Neuronal stem cell (in vitro differentiated cells): ENCODE measurements at regions not wholly inside any gene's neighbourhood (a gene's known extent, or its start where the extent isn't known, plus 50 kb on each side); places are given as distances from the start of the nearest gene placed in this dataset.
A peak's percentile ranks its signal among the peaks of the same experiment; 100 is the strongest.

Source experiments
- DNase-seq: peaks from one replicate; pipeline ENCODE4 v3.0.0-alpha.2; 2013; ENCODE audit warnings: low spot score
- H2AFZ ChIP-seq: one replicate; pipeline ENCODE4 v1.6.1; 2013; ENCODE audit warnings: mild to moderate bottlenecking, low read length, inconsistent platforms
- H2AK5ac ChIP-seq: 2 replicates; pipeline ENCODE4 v1.6.1; 2013; ENCODE audit warnings: low read depth, mild to moderate bottlenecking, inconsistent platforms, low read length, moderate library complexity, mixed read lengths
- H2BK120ac ChIP-seq: 2 replicates; pipeline ENCODE4 v1.6.1; 2013; ENCODE audit warnings: low read depth, mild to moderate bottlenecking, inconsistent platforms, low read length, moderate library complexity, mixed read lengths
- H2BK12ac ChIP-seq: one replicate; pipeline ENCODE4 v1.6.1; 2013; ENCODE audit warnings: low read length, inconsistent platforms
- H2BK15ac ChIP-seq: 2 replicates; pipeline ENCODE4 v1.6.1; 2013; ENCODE audit warnings: mild to moderate bottlenecking, low read length, inconsistent platforms, mixed read lengths
- H2BK5ac ChIP-seq: one replicate; pipeline ENCODE4 v1.6.1; 2013; ENCODE audit warnings: inconsistent platforms, mild to moderate bottlenecking, low read length, moderate library complexity
- H3K14ac ChIP-seq: one replicate; pipeline ENCODE4 v1.6.1; 2013; ENCODE audit warnings: low read length, inconsistent platforms
- H3K18ac ChIP-seq: 2 replicates; pipeline ENCODE4 v1.6.1; 2013; ENCODE audit warnings: low read length, inconsistent platforms
- H3K23ac ChIP-seq: 2 replicates; pipeline ENCODE4 v1.6.1; 2013; ENCODE audit warnings: low read depth, mild to moderate bottlenecking, mixed read lengths, low read length, inconsistent platforms; ENCODE audit not compliant: poor library complexity
- H3K27ac ChIP-seq: replicated peaks from 3 replicates; pipeline ENCODE4 v1.5.1; 2013; ENCODE audit warnings: low read length, inconsistent platforms
- H3K27me3 ChIP-seq, 3 experiments: 2 replicates each; pipeline ENCODE4 v1.6.1; 2013; ENCODE audit warnings: low read length in 3 of 3, mild to moderate bottlenecking in 2 of 3, inconsistent platforms in 1 of 3, low read depth in 1 of 3, mixed read lengths in 1 of 3, moderate library complexity in 1 of 3; ENCODE audit not compliant: control insufficient read depth in 3 of 3, insufficient read depth in 3 of 3
- H3K36me3 ChIP-seq, 2 donors: replicated peaks in 1 of 2; 2 replicates each; pipeline ENCODE4 v1.6.1; 2013; ENCODE audit warnings: low read length in 2 of 2; ENCODE audit not compliant: control insufficient read depth in 2 of 2, insufficient read depth in 2 of 2
- H3K4ac ChIP-seq: 2 replicates; pipeline ENCODE4 v1.6.1; 2013; ENCODE audit warnings: inconsistent platforms, mild to moderate bottlenecking, low read length, moderate library complexity
- H3K4me1 ChIP-seq, 2 donors: 1 replicate in 1 of 2; 2 replicates in 1 of 2; pipeline ENCODE4 v1.6.1; 2013; ENCODE audit warnings: low read length in 2 of 2, low read depth in 1 of 2; ENCODE audit not compliant: control insufficient read depth in 2 of 2, insufficient read depth in 1 of 2
- H3K4me2 ChIP-seq: one replicate; pipeline ENCODE4 v1.6.1; 2013; ENCODE audit warnings: mild to moderate bottlenecking, low read length, inconsistent platforms; ENCODE audit not compliant: insufficient read depth, poor library complexity, severe bottlenecking
- H3K4me3 ChIP-seq, 2 donors: 2 replicates each; pipeline ENCODE4 v1.5.1; 2013; ENCODE audit warnings: low read length in 2 of 2, mild to moderate bottlenecking in 2 of 2, inconsistent platforms in 1 of 2, moderate library complexity in 1 of 2
- H3K79me1 ChIP-seq: one replicate; pipeline ENCODE4 v1.6.1; 2013; ENCODE audit warnings: low read depth, mild to moderate bottlenecking, inconsistent platforms, low read length, moderate library complexity
- H3K9ac ChIP-seq: one replicate; pipeline ENCODE4 v1.6.1; 2013; ENCODE audit warnings: mild to moderate bottlenecking, low read depth, low read length, inconsistent platforms; ENCODE audit not compliant: poor library complexity
- H3K9me3 ChIP-seq, 2 donors: replicated peaks in 1 of 2; 2 replicates each; pipeline versions ENCODE3 to v1.6.1; 2013; ENCODE audit warnings: low read length in 2 of 2, mild to moderate bottlenecking in 2 of 2, inconsistent platforms in 1 of 2, low read depth in 1 of 2, mixed read lengths in 1 of 2, moderate library complexity in 1 of 2; ENCODE audit not compliant: control insufficient read depth in 2 of 2, insufficient read depth in 1 of 2
- H4K8ac ChIP-seq: one replicate; pipeline ENCODE4 v1.6.1; 2013; ENCODE audit warnings: low read depth, mild to moderate bottlenecking, inconsistent platforms, low read length, moderate library complexity
- H4K91ac ChIP-seq: one replicate; pipeline ENCODE4 v1.6.1; 2013; ENCODE audit warnings: low read length, low read depth, mild to moderate bottlenecking, inconsistent platforms; ENCODE audit not compliant: poor library complexity
- WGBS, 2 donors: extraction: QIAGEN DNeasy Blood & Tissue Kit; methylation state at CpG; one replicate each; pipeline ENCODE4 v1.1.7; 2013; ENCODE audit warnings: missing lambda C conversion rate in 2 of 2, mixed read lengths in 1 of 2; ENCODE audit not compliant: insufficient read length in 2 of 2, insufficient replicate concordance in 1 of 2; ENCODE audit errors: extremely low coverage in 2 of 2; 5-methylcytosine and 5-hydroxymethylcytosine counted together

- Histone ChIP-seq H3K4me1 (peaks cover 3 to 24% of the 10 kb centered on the region in 2 donors), H3K4ac (no peak overlapping the region), H3K14ac (no peak overlapping the region), H3K27me3 (no peaks in the 10 kb centered on the region), H3K4me3 (no peak overlapping the region), H3K9ac (no peak overlapping the region), H3K79me1 (no peaks in the 10 kb centered on the region), H4K91ac (no peak overlapping the region), H3K9me3 (no peaks in the 10 kb centered on the region), H3K36me3 (no peaks in the 10 kb centered on the region), H2AFZ (no peak overlapping the region), H4K8ac (no peak overlapping the region), H2BK120ac (no peak overlapping the region), H3K4me2 (no peak overlapping the region), H3K23ac (no peak overlapping the region), H2BK15ac (no peak overlapping the region), H2BK12ac (no peak overlapping the region), H2AK5ac (no peak overlapping the region), H3K18ac (no peak overlapping the region), H3K27ac (no peak overlapping the region), H2BK5ac (no peak overlapping the region)
- DNase-seq: no peak
- WGBS, 2 donors: no CpG with 5 or more reads among the region's 1 CpG
Observed at GRCh38 chr3:115396801-115397200, 226.5 kb upstream of the GAP43 start.

GRCh38 chr3:115397433-115397832, 225.9 kb upstream of the GAP43 start:
- no peak for DNase-seq
- Histone ChIP-seq H3K4ac (no peak overlapping the region), H2BK12ac (no peak overlapping the region), H2BK120ac (no peak overlapping the region), H2AFZ (no peak overlapping the region), H4K8ac (no peak overlapping the region), H3K18ac (no peak overlapping the region), H3K27me3 (no peaks in the 10 kb centered on the region), H3K9ac (no peak overlapping the region), H3K4me3 (no peak overlapping the region), H4K91ac (no peak overlapping the region), H3K4me2 (no peak overlapping the region), H3K9me3 (no peaks in the 10 kb centered on the region), H2AK5ac (no peak overlapping the region), H3K4me1 (peaks cover 3 to 24% of the 10 kb centered on the region in 2 donors), H3K23ac (no peak overlapping the region), H3K79me1 (no peaks in the 10 kb centered on the region), H3K14ac (no peak overlapping the region), H2BK5ac (no peak overlapping the region), H3K27ac (no peak overlapping the region), H2BK15ac (no peak overlapping the region), H3K36me3 (no peaks in the 10 kb centered on the region)
- WGBS, 2 donors: no CpG with 5 or more reads among the region's 1 CpG

- no peak overlapping the region for H2BK5ac ChIP-seq
- WGBS, 2 donors: no CpG with 5 or more reads among the region's 3 CpGs
- no peaks in the 10 kb centered on the region for H3K36me3 ChIP-seq
- H3K4me2 ChIP-seq: no peak overlapping the region
- H2AK5ac ChIP-seq: no peak overlapping the region
- H2AFZ ChIP-seq: no peak overlapping the region
- no peak overlapping the region for H3K4ac ChIP-seq
- no peak overlapping the region for H3K9ac ChIP-seq
- no peak overlapping the region for H4K8ac ChIP-seq
- no peak overlapping the region for H3K18ac ChIP-seq
- no peak overlapping the region for H2BK120ac ChIP-seq
- H4K91ac ChIP-seq: no peak overlapping the region
- no peak overlapping the region for H3K4me3 ChIP-seq
- H2BK15ac ChIP-seq: no peak overlapping the region
- H3K27ac ChIP-seq: no peak overlapping the region
- H3K9me3 ChIP-seq: peaks cover 0 to 2% of the 10 kb centered on the region in 2 donors
- no peaks in the 10 kb centered on the region for H3K27me3 ChIP-seq
- no peak overlapping the region for H3K14ac ChIP-seq
- no peak for DNase-seq
- peaks cover 3 to 24% of the 10 kb centered on the region in 2 donors for H3K4me1 ChIP-seq
- no peak overlapping the region for H2BK12ac ChIP-seq
- H3K23ac ChIP-seq: no peak overlapping the region
- H3K79me1 ChIP-seq: no peaks in the 10 kb centered on the region
Observed at GRCh38 chr3:115398506-115398905, 224.8 kb upstream of the GAP43 start.

GRCh38 chr3:115399750-115400149, 223.6 kb upstream of the GAP43 start:
- Histone ChIP-seq H4K91ac (no peak overlapping the region), H3K4ac (no peak overlapping the region)
- whole genome bisulfite sequencing, 2 donors: no CpG with 5 or more reads among the region's 4 CpGs

More at GRCh38 chr3:115399750-115400149, 223.6 kb upstream of the GAP43 start:
- H2AK5ac ChIP-seq: no peak overlapping the region
- H3K14ac ChIP-seq: no peak overlapping the region
- H3K18ac ChIP-seq: no peak overlapping the region
- H3K27ac ChIP-seq: no peak overlapping the region
- no peaks in the 10 kb centered on the region for H3K36me3 ChIP-seq
- H3K23ac ChIP-seq: no peak overlapping the region
- no peak overlapping the region for H3K4me3 ChIP-seq
- H3K9me3 ChIP-seq: peaks cover 0 to 2% of the 10 kb centered on the region in 2 donors
- H2BK120ac ChIP-seq: no peak overlapping the region
- peaks cover 5 to 26% of the 10 kb centered on the region in 2 donors for H3K4me1 ChIP-seq
- H2BK12ac ChIP-seq: no peak overlapping the region
- no peak overlapping the region for H2BK15ac ChIP-seq
- H3K27me3 ChIP-seq: no peaks in the 10 kb centered on the region
- H2BK5ac ChIP-seq: no peak overlapping the region
- no peak overlapping the region for H3K4me2 ChIP-seq
- peak overlapping the region; percentile 68 for H2AFZ ChIP-seq
- no peak for DNase-seq
- no peak overlapping the region for H3K9ac ChIP-seq
- no peak overlapping the region for H4K8ac ChIP-seq
- H3K79me1 ChIP-seq: no peaks in the 10 kb centered on the region
